Tibial artery (tissue), 4 donors: ENCODE measurements at regions not wholly inside any gene's neighbourhood (a gene's known extent, or its start where the extent isn't known, plus 50 kb on each side); places are given as distances from the start of the nearest gene placed in this dataset.

Source experiments
- DNase-seq, 2 donors: peaks; one replicate each; pipeline ENCODE4 v3.0.0-alpha.2; 2019
- H3K27ac ChIP-seq, 2 donors: fragments of 200-600 bp; sonication (generic) in 1 of 2; 1 replicate in 1 of 2; 2 replicates in 1 of 2; pipeline ENCODE4 v1.5.1; 2018 to 2019; ENCODE audit warnings: mild to moderate bottlenecking in 1 of 2
- H3K27me3 ChIP-seq, 2 donors: fragments of 200-600 bp; sonication (generic) in 1 of 2; one replicate each; pipeline versions ENCODE4 v1.5.1 to v1.6.0; 2016 to 2019
- H3K36me3 ChIP-seq, 3 donors: fragments of 200-600 bp; sonication (generic) in 2 of 3; one replicate each; pipeline ENCODE4 v1.5.1; 2016 to 2019; ENCODE audit warnings: mild to moderate bottlenecking in 2 of 3
- H3K4me1 ChIP-seq, 4 donors: fragments of 200-600 bp; sonication (generic) in 2 of 4; 1 replicate in 3 of 4; 2 replicates in 1 of 4; pipeline ENCODE4 v1.5.1; 2016 to 2019
- H3K4me3 ChIP-seq, 2 donors: fragments of 200-600 bp; sonication (generic) in 1 of 2; 1 replicate in 1 of 2; 2 replicates in 1 of 2; pipeline ENCODE4 v1.5.1; 2018 to 2019; ENCODE audit warnings: mild to moderate bottlenecking in 2 of 2
- H3K9me3 ChIP-seq, 3 donors: fragments of 200-600 bp; sonication (generic) in 1 of 3; one replicate each; pipeline ENCODE4 v1.5.1; 2016 to 2019
- intact Hi-C: fragments of 100-400 bp; cut with DNase I; formaldehyde crosslinking; loops from one replicate; pipeline ENCODE4 v1.15.0; 2023; ENCODE audit warnings: low total_unique reads
- TF ChIP-seq, protein P1 (sequence below), 2 experiments: fragments of 200-600 bp in 1 of 2; fragments of 450-650 bp in 1 of 2; IDR thresholded peaks; one replicate each; pipeline ENCODE4 v1.5.1; 2017 to 2019; ENCODE audit warnings: antibody characterized with exemption in 2 of 2, mild to moderate bottlenecking in 1 of 2, moderate library complexity in 1 of 2

DNA sequence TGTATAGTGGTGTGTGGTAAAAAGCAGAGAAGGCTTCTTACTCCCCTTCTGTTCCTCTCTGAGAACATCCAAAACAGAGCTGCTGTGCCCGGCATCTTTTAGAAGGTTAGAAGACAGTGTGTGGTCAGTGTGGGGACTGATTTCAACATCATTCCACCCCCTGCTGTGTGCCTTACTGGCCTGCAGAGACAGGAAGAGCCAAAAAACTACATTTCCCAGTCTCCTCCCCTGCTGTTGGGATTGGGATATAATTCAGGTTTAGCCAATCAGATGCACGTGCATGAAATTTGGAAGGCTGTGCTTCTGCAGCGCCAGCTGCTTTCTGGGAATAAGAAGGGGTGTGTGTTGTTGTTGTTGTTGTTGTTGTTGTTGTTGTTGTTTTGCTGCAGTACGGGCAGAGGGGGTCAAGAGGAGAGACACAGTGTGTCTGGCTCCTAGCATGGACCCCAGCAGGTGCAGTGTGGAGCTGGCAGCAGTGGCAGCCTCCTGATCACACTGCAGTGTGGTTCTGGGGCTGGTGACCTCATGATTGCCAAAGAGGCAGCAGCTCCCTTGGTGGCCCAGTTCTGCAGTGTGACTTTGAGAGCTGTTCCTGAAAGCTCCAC lies 74.7 kb downstream of the MRPL14 start:
- intact Hi-C loops = no loop called here
- TF ChIP-seq, protein P1, sequence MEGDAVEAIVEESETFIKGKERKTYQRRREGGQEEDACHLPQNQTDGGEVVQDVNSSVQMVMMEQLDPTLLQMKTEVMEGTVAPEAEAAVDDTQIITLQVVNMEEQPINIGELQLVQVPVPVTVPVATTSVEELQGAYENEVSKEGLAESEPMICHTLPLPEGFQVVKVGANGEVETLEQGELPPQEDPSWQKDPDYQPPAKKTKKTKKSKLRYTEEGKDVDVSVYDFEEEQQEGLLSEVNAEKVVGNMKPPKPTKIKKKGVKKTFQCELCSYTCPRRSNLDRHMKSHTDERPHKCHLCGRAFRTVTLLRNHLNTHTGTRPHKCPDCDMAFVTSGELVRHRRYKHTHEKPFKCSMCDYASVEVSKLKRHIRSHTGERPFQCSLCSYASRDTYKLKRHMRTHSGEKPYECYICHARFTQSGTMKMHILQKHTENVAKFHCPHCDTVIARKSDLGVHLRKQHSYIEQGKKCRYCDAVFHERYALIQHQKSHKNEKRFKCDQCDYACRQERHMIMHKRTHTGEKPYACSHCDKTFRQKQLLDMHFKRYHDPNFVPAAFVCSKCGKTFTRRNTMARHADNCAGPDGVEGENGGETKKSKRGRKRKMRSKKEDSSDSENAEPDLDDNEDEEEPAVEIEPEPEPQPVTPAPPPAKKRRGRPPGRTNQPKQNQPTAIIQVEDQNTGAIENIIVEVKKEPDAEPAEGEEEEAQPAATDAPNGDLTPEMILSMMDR (IDR thresholded peaks at IDR 0.05) = peak in 1 of 2 experiments; percentile 16
- Histone ChIP-seq H3K27me3 (no peaks in the 10 kb centered on the region), H3K27ac (no peak overlapping the region), H3K4me1 (peaks cover 0 to 64% (median 5%) of the 10 kb centered on the region in 4 donors), H3K4me3 (no peak overlapping the region), H3K36me3 (no peaks in the 10 kb centered on the region), H3K9me3 (no peaks in the 10 kb centered on the region)
- DNase-seq = peak in 1 of 2 donors; percentile 61

DNA sequence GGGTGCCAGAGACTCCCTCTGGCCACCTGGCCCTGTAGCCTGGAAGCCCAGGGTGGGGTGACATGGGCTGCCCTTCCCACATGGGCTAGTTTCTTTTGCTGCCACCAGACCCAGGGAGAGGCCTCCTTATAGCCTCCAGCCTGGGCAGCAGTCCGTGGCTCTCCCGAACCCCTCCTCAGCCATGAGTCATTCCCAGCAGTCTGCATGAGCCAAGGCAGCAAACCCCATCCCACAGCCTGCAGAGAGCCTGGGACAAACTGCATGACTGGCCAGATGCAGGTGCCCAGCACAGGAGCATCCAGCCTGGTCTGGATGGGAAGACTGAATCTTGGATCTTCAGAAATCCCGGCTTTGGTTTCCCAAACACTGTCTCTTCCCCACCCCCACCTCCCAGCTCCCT lies 75.7 kb downstream of the MRPL14 start:
- Histone ChIP-seq H3K36me3 (no peaks in the 10 kb centered on the region), H3K4me3 (no peak overlapping the region), H3K27ac (peak overlapping the region in 1 of 2 donors; percentile 4), H3K27me3 (no peaks in the 10 kb centered on the region), H3K9me3 (no peaks in the 10 kb centered on the region), H3K4me1 (peaks cover 0 to 59% (median 5%) of the 10 kb centered on the region in 4 donors)
- intact Hi-C loops = no loop called here
- TF ChIP-seq, protein P1 (IDR thresholded peaks at IDR 0.05) = no peak
- DNase-seq = no peak

DNA sequence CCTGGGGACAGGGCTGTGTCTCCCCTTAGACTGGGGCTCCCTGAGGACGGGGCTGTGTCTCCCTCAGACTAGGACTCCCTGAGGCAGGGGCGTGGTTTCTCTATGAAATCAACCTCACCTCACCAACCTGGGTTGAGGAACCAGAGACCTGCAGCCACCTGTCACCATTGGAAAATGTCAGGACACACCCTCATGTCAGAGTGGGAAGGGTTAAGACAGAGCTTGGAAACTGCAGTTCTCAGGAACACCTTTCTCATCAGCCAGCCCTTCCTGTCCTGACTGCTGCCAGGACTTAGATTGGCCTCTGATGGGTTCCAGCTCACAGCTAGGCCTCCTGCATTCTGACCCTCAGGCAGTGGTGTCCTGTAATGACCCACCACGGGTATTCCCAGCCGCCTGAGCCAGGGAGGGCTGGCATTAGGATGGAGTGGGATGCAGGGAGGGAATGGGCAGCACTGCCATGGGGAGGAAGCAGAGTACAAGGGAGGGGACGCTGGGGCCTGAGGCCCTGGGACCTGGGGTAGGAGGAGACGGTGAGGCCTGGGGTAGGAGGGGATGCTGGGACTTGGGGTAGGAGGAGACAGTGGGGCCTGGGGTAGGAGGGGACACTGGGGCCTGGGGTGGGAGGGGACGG lies 76.3 kb downstream of the MRPL14 start:
- DNase-seq = no peak
- Histone ChIP-seq H3K27me3 (no peaks in the 10 kb centered on the region), H3K36me3 (no peaks in the 10 kb centered on the region), H3K9me3 (no peaks in the 10 kb centered on the region), H3K4me3 (no peak overlapping the region), H3K27ac (peak overlapping the region in 1 of 2 donors; percentile 4), H3K4me1 (peaks cover 0 to 59% (median 5%) of the 10 kb centered on the region in 4 donors)
- TF ChIP-seq, protein P1 (IDR thresholded peaks at IDR 0.05) = no peak
- intact Hi-C loops = no loop called here

GRCh38 chr6:44049989-44050871 lies 77.0 kb downstream of the MRPL14 start:
- Histone ChIP-seq H3K27ac (no peak overlapping the region), H3K4me3 (no peak overlapping the region), H3K4me1 (peaks cover 0 to 65% (median 8%) of the 10 kb centered on the region in 4 donors), H3K27me3 (no peaks in the 10 kb centered on the region), H3K9me3 (no peaks in the 10 kb centered on the region), H3K36me3 (no peaks in the 10 kb centered on the region)
- no peak for DNase-seq
- intact Hi-C loops = no loop called here
- TF ChIP-seq, protein P1 (IDR thresholded peaks at IDR 0.05) = no peak

- Histone ChIP-seq H3K9me3 (no peaks in the 10 kb centered on the region), H3K27me3 (no peaks in the 10 kb centered on the region), H3K27ac (no peak overlapping the region), H3K4me3 (no peak overlapping the region), H3K36me3 (no peaks in the 10 kb centered on the region), H3K4me1 (peaks cover 0 to 61% (median 8%) of the 10 kb centered on the region in 4 donors)
- TF ChIP-seq, protein P1 (IDR thresholded peaks at IDR 0.05) = no peak
- intact Hi-C loops = no loop called here
- DNase-seq = no peak
These were observed 77.9 kb downstream of the MRPL14 start for GRCh38 chr6:44049163-44049988.
